HG02981 (cell line): ENCODE measurements at regions not wholly inside any gene's neighbourhood (a gene's known extent, or its start where the extent isn't known, plus 50 kb on each side); places are given as distances from the start of the nearest gene placed in this dataset.

ENCODE experiments used
- ATAC-seq: cut with Tn5 transposase; IDR thresholded peaks from one replicate; pipeline ENCODE4 v1.9.1; 2021; ENCODE audit warnings: mild to moderate bottlenecking, moderate library complexity; ENCODE audit not compliant: unreplicated experiment

GRCh38 chr6:22399693-22400092 is 102.9 kb upstream of the PRL start:
- ATAC-seq: no peak

- no peak for ATAC-seq
Measured at GRCh38 chr6:22401206-22401605, 104.4 kb upstream of the PRL start.

GRCh38 chr6:22401932-22402331 is 105.1 kb upstream of the PRL start:
- no peak for ATAC-seq

DNA sequence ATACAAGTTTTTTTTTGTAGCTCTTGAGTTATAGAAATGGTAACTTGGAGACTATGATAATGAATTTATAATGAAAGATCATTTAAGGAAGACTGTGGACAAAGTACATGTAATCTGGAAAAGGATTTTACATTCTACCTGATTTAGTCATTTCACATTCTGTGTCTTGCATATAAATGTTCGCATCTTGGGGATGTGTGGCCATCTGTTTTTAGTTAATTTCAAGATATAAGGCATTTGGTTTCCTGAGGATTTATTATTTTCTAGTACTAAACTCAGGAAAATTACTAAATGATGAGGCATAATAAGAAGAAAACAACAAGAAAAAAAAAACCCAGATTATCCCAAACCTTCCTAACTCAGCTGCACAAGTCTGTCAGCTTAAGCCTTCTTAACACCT is 112.7 kb upstream of the PRL start:
- no peak for ATAC-seq

- no peak for ATAC-seq
Measured at GRCh38 chr6:22411376-22412105, 114.7 kb upstream of the PRL start.

- ATAC-seq: no peak
Measured at GRCh38 chr6:22412994-22413393, 116.2 kb upstream of the PRL start.

DNA sequence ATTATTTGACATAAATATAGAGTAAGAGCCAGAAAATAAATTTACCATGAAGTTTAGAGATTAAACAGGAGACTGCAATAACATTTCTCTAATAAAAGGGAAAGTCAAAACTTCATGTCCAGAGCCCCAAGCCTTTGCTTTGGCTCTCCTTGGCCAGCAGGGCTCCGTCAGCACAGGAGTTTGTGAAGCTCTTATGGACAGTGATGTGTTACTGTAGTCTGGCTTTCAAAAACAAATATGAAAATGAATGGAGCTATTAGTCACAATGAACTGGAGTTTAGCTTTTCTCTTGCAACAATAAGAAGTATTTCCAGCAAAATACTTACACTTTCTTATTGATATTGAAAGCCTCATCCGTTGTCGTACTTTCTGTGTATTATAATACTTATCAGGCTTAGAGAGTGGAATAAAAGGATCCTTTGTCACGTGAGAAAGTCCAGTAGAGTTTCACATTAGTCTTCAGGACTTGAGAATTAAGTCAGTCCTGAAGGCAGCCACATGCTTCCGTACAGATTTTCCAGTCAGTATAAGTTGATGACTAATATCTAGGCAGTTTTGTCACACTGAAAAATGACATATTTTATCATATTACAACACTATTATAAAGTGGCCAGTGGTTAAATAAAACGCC is 117.0 kb upstream of the PRL start:
- no peak for ATAC-seq

DNA sequence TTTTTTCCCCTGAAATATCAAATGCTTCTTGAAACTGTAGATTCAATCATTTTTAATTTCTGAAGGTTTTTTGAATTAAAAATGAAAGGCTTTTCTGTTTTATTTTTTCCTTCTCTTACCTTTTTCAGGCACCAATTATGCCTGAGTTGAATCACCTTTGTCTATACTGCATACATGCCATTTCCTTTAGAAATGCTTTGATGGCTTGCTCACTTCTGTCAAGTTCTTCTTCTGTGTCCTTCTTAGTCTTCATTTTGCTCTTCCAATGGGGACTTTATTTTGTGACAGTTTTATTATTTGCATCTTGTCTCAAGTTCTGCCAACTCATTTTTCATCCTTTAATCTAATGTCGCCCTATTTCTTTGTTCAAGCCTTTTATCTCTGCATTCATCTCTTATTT is 121.9 kb upstream of the PRL start:
- ATAC-seq: no peak

- no peak for ATAC-seq
Measured at GRCh38 chr6:22421198-22421597, 124.4 kb upstream of the PRL start.

GRCh38 chr6:22424196-22424595 is 127.4 kb upstream of the PRL start:
- no peak for ATAC-seq

GRCh38 chr6:22432060-22432459 is 135.2 kb upstream of the PRL start:
- ATAC-seq: no peak

DNA sequence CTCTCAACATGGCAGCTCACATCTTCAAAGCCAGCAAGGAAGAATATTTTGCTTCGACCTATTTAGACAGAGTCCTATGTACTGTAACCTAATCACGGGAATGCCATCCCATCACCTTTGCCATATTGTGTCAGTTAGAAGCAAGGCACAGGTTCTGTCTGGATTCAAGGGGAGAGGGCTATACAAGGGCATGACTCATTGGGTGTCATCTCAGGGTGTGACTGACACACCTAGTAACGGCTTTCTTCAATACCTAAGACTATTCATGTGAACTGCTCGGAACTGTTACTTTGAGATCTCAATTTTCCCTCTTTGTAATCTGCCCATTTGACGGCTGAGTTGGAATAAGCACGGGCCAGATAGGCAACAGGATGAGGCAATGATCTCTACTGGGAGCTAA is 135.6 kb upstream of the HDGFL1 start:
- ATAC-seq: no peak

DNA sequence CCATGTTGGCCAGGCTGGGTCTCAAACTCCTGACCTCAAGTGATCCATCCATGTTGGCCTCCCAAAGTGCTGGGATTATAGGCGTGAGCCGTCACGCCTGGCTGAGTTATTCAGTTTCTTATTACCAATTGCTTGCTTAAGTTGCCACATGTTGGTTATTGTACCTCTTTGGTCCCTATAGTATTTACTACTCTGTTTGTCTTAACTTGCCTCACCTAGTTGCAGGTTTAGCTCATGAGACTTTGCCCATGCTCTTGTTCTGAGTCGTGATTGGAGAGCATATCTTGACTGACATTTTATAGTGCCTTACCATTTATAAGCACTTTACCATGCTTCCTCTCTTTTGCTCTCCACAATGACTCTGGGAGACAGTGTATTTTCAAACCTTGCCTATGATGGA is 134.2 kb upstream of the HDGFL1 start:
- ATAC-seq: no peak

GRCh38 chr6:22436134-22436533 is 133.2 kb upstream of the HDGFL1 start:
- ATAC-seq: no peak

DNA sequence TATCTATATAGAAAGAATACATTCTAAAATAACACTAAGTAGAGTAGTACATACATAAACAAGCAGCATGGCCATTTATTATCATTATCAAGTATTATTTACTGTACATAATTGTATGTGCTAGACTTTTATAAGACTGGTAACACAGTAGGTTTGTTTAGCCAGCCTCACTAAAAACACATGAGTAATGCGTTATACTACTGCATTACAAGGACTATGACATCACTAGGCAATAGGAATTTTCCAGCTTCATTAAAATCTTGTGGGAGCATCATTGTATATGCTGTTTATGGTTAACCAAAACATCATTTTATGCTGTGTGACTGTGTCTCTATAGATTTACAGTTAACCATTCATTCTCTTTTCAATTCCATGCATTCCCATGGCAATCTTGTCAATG is 131.7 kb upstream of the HDGFL1 start:
- no peak for ATAC-seq

DNA sequence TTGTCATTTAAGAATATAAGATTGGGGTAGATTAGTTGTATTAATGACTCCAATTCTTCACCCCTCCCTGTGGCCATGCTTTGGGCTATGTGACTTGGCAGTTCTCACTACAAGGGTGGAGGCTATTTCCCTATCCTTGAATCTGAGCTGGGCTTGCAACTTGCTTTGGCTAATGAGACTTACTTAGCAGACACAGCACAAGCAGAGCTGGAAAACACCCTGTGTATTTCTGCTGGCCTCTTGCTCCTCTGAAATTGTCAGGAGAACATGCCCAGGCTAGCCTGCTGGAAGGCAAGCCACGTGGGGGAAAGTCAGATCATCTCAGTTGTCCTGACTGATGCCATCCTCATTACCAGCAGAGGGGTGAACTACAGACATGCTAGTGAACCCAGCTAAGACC is 126.5 kb upstream of the HDGFL1 start:
- no peak for ATAC-seq

DNA sequence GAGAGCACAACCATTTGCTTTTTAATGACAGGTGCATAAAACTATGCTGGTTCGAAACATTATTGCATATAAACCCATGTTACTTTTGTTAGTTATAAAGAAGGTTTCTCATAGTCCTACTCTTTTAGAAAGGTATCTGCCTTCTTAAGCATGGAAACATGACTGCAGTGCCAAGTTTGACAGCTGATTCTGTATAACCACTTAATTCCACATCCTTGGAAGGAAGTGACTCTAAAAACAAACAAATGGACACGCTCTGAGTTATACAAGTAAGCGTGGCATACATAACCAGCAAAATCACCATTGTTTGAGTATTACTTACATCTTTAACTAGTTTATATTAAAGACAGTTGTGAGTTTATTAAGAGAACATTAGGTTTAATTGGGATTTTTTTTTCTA is 125.0 kb upstream of the HDGFL1 start:
- no peak for ATAC-seq

GRCh38 chr6:22445946-22446345 is 123.4 kb upstream of the HDGFL1 start:
- ATAC-seq: no peak

DNA sequence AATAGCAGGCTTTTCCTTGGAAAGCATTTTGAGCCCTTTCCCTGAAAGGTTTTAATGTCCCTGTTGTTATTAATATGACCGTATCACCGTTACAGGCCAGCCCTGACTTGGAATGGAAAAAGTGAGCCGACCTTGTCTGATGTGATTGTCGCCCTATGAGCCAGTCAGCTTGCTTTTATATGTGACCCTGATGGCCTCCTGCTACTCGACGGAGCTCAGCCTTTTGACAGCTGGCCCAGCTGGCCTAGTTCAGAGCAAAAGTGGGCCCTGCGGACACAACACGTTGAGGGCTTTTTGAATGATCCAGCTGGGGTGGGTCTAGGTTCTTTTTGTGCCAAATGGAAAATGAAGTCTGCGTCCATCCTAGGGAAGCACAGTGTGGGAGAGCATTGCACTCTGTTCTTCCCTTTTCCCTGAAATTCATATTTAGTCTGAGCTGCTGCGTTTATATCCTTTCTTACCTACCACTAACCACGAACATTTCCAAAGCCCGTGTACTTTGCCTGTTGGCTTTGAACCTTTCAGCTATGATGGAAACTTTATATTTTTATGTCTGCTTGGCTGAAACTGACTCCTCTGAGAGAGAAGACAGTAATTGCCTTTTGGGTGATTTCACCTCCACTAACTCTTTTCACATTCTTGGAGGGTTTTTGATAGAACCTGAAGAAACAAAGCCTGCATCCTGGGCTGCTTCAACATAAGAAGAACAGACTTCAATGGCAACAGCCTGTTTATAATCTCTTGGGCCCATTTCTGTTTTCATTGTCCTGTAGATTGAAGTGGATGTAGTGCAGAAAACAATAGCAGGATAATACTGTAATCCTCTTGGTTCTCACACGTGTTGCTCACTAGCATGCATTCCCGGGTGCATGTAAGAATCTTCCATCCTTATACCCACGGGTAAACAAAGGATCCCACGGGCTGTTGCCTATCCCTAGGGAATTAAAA is 121.8 kb upstream of the HDGFL1 start:
- ATAC-seq: no peak

- ATAC-seq: no peak
Measured at GRCh38 chr6:22448291-22448711, 121.1 kb upstream of the HDGFL1 start.

DNA sequence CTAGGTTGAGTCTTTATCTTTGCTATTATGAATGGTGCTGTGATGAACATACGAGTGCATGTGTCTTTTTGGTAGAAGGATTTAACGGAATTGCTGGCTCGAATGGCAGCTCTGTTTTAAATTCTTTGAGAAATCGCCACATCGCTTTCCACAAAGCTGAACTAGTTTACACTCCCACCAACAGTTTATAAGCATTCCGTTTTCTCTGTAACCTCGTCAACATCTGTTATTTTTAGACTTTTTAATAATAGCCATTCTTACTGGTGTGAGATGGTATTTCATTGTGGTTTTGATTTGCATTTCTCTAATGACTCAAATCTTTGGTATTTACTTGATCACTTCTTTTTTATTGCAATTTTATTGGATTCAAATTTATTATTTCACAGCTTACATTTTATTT is 117.4 kb upstream of the HDGFL1 start:
- no peak for ATAC-seq

- ATAC-seq: no peak
Measured at GRCh38 chr6:22455378-22455777, 114.0 kb upstream of the HDGFL1 start.
